GM21367 (cell line): ENCODE measurements at regions not wholly inside any gene's neighbourhood (a gene's known extent, or its start where the extent isn't known, plus 50 kb on each side); places are given as distances from the start of the nearest gene placed in this dataset.

ENCODE experiments used
- ATAC-seq: cut with Tn5 transposase; IDR thresholded peaks from one replicate; pipeline ENCODE4 v1.9.1; 2021; ENCODE audit not compliant: unreplicated experiment

DNA sequence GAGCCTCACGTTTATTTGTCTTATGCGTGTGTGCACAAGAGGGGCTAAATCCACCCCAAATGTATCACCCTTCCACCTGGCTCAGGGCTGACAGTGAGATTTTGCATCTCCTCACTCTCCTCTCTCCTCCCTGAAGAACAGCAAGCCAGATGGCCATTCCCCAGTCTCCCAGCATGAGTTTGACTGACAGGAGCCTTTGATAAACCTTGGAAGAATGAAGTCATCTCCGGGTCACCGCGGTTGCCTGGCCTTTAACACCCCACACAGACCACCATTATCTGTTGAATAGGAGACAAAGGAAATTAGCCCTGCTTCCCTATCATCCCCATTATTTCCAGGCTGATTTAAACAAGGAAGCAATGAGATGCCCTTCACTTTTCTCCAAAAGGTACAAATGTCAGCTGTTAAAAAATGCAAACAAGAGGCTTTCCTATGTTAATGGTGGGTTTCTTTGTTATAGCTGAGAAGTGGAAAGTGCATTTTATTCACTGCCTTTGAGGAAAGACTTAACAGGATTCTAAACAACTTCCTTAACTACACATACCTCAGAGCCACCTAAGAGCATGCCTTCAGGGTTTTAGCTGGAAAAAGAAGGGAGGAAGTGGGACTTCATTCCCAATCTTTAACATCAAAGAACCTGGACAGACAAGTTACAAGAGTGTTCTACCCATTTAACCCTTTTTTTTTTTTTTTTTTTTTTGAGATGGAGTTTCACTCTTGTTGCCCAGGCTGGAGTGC lies 524.8 kb upstream of the ID4 start:
- no peak for ATAC-seq

DNA sequence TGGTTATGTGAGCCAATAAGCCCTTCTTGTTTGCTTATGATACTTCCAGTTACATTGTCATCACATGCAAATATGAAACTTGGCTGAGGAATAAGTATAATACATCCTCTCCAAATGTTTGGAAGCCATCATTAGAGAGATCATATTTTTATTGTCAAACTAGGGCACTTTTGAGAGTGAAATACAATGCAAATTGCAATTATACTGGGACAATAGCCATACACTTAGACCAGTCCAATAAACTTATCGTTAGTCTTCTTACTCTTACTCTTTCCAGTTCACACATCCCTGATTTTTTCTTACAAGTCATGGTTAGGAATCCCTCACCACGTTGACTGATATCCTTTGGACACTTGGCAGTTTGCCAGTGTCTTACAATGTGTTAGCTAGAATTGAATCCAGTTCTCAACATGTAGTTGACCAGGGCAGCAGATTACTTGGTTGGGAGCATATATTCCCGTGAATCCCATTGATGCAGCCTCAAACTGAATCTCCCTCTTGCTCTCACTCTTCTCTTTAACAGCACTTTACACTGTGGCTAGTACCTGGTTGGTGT lies 519.7 kb upstream of the ID4 start:
- no peak for ATAC-seq

DNA sequence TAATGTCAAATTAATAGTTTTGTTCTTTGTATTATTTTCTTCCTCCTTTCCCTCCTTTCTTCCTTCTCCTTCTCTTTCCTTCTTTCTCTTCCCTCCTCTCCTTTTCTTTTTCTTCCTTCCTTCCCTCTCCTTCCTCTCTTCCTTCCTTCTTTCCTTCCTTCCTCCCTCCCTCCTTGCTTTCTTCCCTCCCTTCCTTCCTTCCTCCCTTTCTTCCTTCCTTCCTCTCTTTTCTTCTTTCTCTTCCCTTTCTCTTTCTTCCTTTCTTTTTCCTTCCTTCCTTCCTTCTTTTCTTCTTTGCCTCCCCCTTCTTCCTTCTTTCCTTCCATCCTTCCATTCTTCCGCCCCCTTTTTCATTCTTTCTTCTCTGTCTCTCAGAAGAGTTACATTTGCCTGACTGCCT lies 518.2 kb upstream of the ID4 start:
- no peak for ATAC-seq

- no peak for ATAC-seq
These were observed 517.0 kb upstream of the ID4 start for GRCh38 chr6:19320111-19320581.

DNA sequence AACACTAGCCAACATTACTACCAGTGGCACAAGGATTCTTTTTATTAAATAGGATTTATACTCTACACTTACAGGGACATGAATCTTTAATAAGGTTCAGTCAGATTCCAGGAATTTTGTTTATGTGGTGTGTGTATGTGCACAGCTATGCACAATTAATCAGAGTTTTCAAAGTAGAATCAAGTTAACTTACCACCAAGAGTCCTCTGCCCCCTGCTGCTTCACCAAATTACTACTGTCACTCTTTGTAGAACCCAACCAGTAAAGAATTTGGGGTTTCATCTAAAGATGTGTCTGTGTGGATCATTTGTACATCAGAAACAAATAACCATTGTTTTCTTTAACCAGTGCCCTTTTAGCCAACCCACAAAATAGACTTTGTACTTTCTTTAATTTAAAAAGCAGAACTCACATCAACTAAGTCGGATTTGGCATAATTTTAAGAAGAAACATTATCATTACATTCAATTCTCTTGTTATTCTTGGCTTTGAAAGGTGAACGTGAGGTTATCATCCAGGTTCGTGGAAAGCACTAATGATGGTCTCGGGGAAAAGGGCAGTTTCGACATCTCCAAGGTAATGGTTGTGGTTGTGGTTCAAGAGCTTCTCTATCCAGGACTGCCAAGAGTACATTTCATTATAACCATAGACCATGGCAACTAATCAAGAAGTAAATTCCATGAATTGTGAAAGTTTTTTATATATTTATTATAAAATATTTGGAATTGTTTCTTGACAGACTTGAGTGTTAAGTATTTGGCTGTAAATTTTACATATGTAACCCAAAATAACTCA lies 514.3 kb upstream of the ID4 start:
- no peak for ATAC-seq

- ATAC-seq: no peak
These were observed 512.8 kb upstream of the ID4 start for GRCh38 chr6:19324376-19324775.

GRCh38 chr6:19325335-19325789 lies 511.8 kb upstream of the ID4 start:
- ATAC-seq: no peak

- no peak for ATAC-seq
These were observed 509.9 kb upstream of the ID4 start for GRCh38 chr6:19327241-19327640.

DNA sequence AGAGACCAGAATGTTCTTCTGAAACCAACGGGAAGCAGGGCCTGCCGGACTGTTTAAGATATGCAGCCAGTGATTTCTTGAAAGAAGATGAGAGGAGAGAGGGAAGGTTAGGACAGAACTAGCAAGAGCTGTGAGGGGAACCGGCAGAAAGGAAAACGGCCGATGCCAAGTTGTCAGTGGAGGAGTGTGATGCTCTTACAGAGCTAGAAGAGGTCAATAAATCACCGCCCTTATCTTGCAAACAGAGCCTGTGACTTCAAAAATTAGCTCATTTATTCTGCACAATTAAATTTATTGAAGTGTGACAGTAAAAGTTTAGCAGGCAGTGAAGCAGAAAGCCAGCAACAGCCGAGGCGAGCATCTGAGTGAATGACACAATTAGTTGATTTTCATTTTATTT lies 509.5 kb upstream of the ID4 start:
- ATAC-seq: no peak

GRCh38 chr6:19329078-19329477 lies 508.1 kb upstream of the ID4 start:
- ATAC-seq: no peak

- ATAC-seq: no peak
These were observed 506.1 kb upstream of the ID4 start for GRCh38 chr6:19331089-19331488.

GRCh38 chr6:19332806-19333460 lies 504.2 kb upstream of the ID4 start:
- ATAC-seq: no peak

GRCh38 chr6:19333936-19334335 lies 503.2 kb upstream of the ID4 start:
- ATAC-seq: no peak

- ATAC-seq: no peak
These were observed 500.6 kb upstream of the ID4 start for GRCh38 chr6:19336579-19336978.

- ATAC-seq: no peak
These were observed 500.1 kb upstream of the ID4 start for GRCh38 chr6:19337101-19337500.

- no peak for ATAC-seq
These were observed 494.6 kb upstream of the ID4 start for GRCh38 chr6:19342616-19343015.

DNA sequence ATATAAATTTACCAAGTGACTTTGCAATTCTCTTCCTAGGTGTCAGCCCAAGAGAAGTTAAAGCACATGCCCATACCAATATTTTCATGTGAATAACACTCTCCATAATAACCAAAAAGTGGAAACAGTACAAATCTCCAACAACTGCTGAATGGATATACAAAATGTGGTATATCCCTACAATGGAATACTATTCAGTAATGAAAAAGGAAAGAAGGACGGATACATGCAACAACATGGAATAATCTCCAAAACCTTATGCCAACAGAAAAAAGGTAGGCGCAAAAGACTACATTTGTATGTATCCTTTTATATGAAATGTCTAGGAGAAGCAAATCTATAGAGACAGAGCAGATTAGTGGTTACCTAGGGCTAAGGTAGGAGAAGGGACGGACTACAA lies 487.7 kb upstream of the ID4 start:
- ATAC-seq: no peak

DNA sequence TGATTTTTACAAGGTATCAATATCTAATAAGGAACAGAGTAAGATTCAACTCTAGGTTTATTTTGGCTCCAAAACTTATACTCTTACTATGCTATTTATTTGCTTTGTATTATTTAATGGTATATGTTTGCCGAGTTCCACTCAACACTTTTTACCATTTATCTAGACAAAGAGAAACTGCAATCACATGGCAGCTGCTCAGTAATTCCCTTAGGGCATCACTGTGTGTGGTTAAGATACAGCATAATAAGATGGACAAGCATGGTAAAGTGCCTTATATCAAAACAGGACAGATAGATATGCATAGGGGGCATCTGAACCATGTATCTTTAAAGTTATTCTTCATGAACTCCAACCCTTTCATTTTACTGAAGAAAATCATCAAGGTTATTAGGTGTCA lies 483.0 kb upstream of the ID4 start:
- no peak for ATAC-seq

GRCh38 chr6:19356692-19357091 lies 480.5 kb upstream of the ID4 start:
- no peak for ATAC-seq

- no peak for ATAC-seq
These were observed 474.8 kb upstream of the ID4 start for GRCh38 chr6:19362396-19362795.

GRCh38 chr6:19368511-19368910 lies 468.7 kb upstream of the ID4 start:
- ATAC-seq: no peak

- no peak for ATAC-seq
These were observed 467.4 kb upstream of the ID4 start for GRCh38 chr6:19369785-19370184.
